ENCODE measurements at regions not wholly inside any gene's neighbourhood (a gene's known extent, or its start where the extent isn't known, plus 50 kb on each side); places are given as distances from the start of the nearest gene placed in this dataset.

- no peaks in the 10 kb centered on the region for H3K36me3 Mint-ChIP-seq (ENCODE audit: insufficient read depth, unreplicated experiment)
- peak in 1 of 2 experiments; percentile 76 for DNase-seq
- TF ChIP-seq CTCF (IDR thresholded peaks at IDR 0.05; ENCODE audit: insufficient read depth in 1 of 2, low read depth in 1 of 2, low read length in 1 of 2, severe bottlenecking in 1 of 2, unreplicated experiment in 1 of 2), result peak; percentile 92 to 98
- H3K4me3 ChIP-seq (ENCODE audit: low read depth, low read length), result no peak overlapping the region
- intact Hi-C loops (cut with micrococcal nuclease; ENCODE audit: unreplicated experiment), result loop anchor here (1.0 to 2.0 kb wide), 2 partner anchors 43 to 106 kb away; no protein-coding TSS in a partner anchor
- H3K36me3 ChIP-seq (ENCODE audit: control insufficient read depth, insufficient read depth, low read length), result no peaks in the 10 kb centered on the region
- no peaks in the 10 kb centered on the region for H3K4me1 Mint-ChIP-seq (ENCODE audit: low read depth, unreplicated experiment)
- ChIA-PET CTCF (interaction anchor here (0.9 to 1.5 kb wide), 2 partner anchors 42 to 99 kb away, joined by 3 to 4 read pairs; no protein-coding TSS in a partner anchor), POLR2A (no interaction called here)
- peaks cover 22% of the 10 kb centered on the region for H3K9me3 Mint-ChIP-seq (ENCODE audit: unreplicated experiment)
- peaks cover 2% of the 10 kb centered on the region for H3K27me3 ChIP-seq (replicated peaks; ENCODE audit: control insufficient read depth, insufficient read depth, low read length)
- H3K9me3 ChIP-seq, result no peaks in the 10 kb centered on the region
- peaks cover 11% of the 10 kb centered on the region for H3K27me3 Mint-ChIP-seq (ENCODE audit: insufficient read depth, unreplicated experiment)
- no peak overlapping the region for H3K4me3 Mint-ChIP-seq (ENCODE audit: unreplicated experiment)
- H3K27ac Mint-ChIP-seq (ENCODE audit: unreplicated experiment), result no peak overlapping the region
- no peaks in the 10 kb centered on the region for H3K4me1 ChIP-seq
- no TSS peak for BruUV-seq (replicated peaks)
These were observed 102.5 kb downstream of the RAMP3 start for GRCh38 chr7:45259966-45260646.

- Mint-ChIP-seq H3K36me3 (ENCODE audit: insufficient read depth, unreplicated experiment) (no peaks in the 10 kb centered on the region), H3K27me3 (ENCODE audit: insufficient read depth, unreplicated experiment) (peaks cover 22% of the 10 kb centered on the region), H3K4me1 (ENCODE audit: low read depth, unreplicated experiment) (no peaks in the 10 kb centered on the region), H3K9me3 (ENCODE audit: unreplicated experiment) (peaks cover 17% of the 10 kb centered on the region), H3K27ac (ENCODE audit: unreplicated experiment) (no peak overlapping the region), H3K4me3 (ENCODE audit: unreplicated experiment) (no peak overlapping the region)
- H3K36me3 ChIP-seq (ENCODE audit: control insufficient read depth, insufficient read depth, low read length), result no peaks in the 10 kb centered on the region
- H3K27me3 ChIP-seq (replicated peaks; ENCODE audit: control insufficient read depth, insufficient read depth, low read length), result 0 out of 2 replicates have a peak, but pooled peaks cover 2% of the 10 kb centered on the region
- TF ChIP-seq CTCF (IDR thresholded peaks at IDR 0.05; ENCODE audit: insufficient read depth in 1 of 2, low read depth in 1 of 2, low read length in 1 of 2, severe bottlenecking in 1 of 2, unreplicated experiment in 1 of 2), result no peak
- H3K9me3 ChIP-seq, result no peaks in the 10 kb centered on the region
- no peaks in the 10 kb centered on the region for H3K4me1 ChIP-seq
- no TSS peak for BruUV-seq (replicated peaks)
- intact Hi-C loops (cut with micrococcal nuclease; ENCODE audit: unreplicated experiment), result no loop called here
- ChIA-PET POLR2A (no interaction called here), CTCF (interaction anchor here (1.0 kb wide), 1 partner anchor 374 kb away, joined by 3 read pairs; no protein-coding TSS in a partner anchor)
- DNase-seq, result no peak
- no peak overlapping the region for H3K4me3 ChIP-seq (ENCODE audit: low read depth, low read length)
These were observed 109.7 kb downstream of the RAMP3 start for GRCh38 chr7:45267262-45267661.

- Histone ChIP-seq H3K36me3 (ENCODE audit: control insufficient read depth, insufficient read depth, low read length) (no peaks in the 10 kb centered on the region), H3K4me1 (no peaks in the 10 kb centered on the region), H3K9me3 (no peaks in the 10 kb centered on the region), H3K27me3 (replicated peaks; ENCODE audit: control insufficient read depth, insufficient read depth, low read length) (0 out of 2 replicates have a peak, but pooled peaks cover 2% of the 10 kb centered on the region), H3K4me3 (ENCODE audit: low read depth, low read length) (no peak overlapping the region)
- Mint-ChIP-seq H3K4me3 (ENCODE audit: unreplicated experiment) (no peak overlapping the region), H3K27ac (ENCODE audit: unreplicated experiment) (no peak overlapping the region), H3K4me1 (ENCODE audit: low read depth, unreplicated experiment) (no peaks in the 10 kb centered on the region), H3K27me3 (ENCODE audit: insufficient read depth, unreplicated experiment) (peaks cover 22% of the 10 kb centered on the region), H3K9me3 (ENCODE audit: unreplicated experiment) (peaks cover 10% of the 10 kb centered on the region), H3K36me3 (ENCODE audit: insufficient read depth, unreplicated experiment) (no peaks in the 10 kb centered on the region)
- ChIA-PET CTCF (no interaction called here), POLR2A (no interaction called here)
- DNase-seq, result no peak
- no TSS peak for BruUV-seq (replicated peaks)
- intact Hi-C loops (cut with micrococcal nuclease; ENCODE audit: unreplicated experiment), result no loop called here
- TF ChIP-seq CTCF (IDR thresholded peaks at IDR 0.05; ENCODE audit: insufficient read depth in 1 of 2, low read depth in 1 of 2, low read length in 1 of 2, severe bottlenecking in 1 of 2, unreplicated experiment in 1 of 2), result no peak
These were observed 110.4 kb downstream of the RAMP3 start for GRCh38 chr7:45268013-45268412.

Data from Caco-2 (cell line).